ENCODE measurements at regions not wholly inside any gene's neighbourhood (a gene's known extent, or its start where the extent isn't known, plus 50 kb on each side); places are given as distances from the start of the nearest gene placed in this dataset.
A peak's percentile ranks its signal among the peaks of the same experiment; 100 is the strongest.

DNA sequence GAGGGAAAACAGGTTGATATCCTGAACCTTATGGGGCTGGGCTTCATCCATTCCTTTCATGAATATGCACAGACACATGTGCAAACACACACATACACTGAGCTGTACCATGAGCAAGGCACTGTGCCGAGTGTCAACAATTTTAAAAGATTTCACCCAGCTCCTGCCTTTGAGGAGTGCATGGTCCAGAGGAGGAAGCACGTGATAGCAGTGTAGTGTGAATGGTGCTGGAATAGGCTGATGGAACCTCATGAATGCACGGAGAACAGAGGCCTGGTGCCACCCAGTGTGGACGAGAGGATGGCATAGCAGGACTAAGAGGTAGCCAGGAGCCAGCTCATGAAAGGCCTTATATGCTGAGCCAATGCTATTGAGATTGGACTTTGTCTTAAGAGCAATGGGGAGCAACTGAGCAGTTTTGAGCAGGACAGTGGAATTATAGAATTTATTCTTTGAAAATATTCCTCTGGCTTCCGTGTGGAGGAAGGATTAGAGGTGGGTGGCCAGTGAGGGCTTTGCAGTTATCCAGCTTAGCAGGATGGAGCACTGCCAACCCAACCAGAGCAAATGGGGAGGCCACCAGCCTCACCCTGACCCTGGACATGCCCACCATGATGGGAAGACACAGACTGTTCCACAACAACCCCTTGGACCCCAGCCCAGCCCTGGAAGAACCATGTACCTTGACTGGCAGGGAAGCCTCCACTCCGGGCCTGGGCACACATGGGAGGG lies 84.4 kb downstream of the UNC5CL start:
- no peaks in the 10 kb centered on the region for H3K79me2 ChIP-seq (ENCODE audit: low read depth)
- H3K4me3 ChIP-seq = no peak overlapping the region
- H4K20me1 ChIP-seq (ENCODE audit: insufficient read depth) = no peaks in the 10 kb centered on the region
- ChIA-PET POLR2A (ENCODE audit: unreplicated experiment) (no interaction called here), CTCF (no interaction called here)
- H3F3A ChIP-seq (ENCODE audit: insufficient read depth, low read depth) = no peaks in the 10 kb centered on the region
- no peaks in the 10 kb centered on the region for H3K9me3 ChIP-seq (ENCODE audit: insufficient read depth, low read depth)
- H3K4me1 ChIP-seq (replicated peaks; ENCODE audit: insufficient read depth) = peaks cover 11% of the 10 kb centered on the region
- intact Hi-C loops (cut with micrococcal nuclease; ENCODE audit: unreplicated experiment) = loop anchor here (5.0 kb wide), 1 partner anchor 47 kb away; no protein-coding TSS in a partner anchor
- no peak overlapping the region for H2AFZ ChIP-seq
- BruUV-seq (replicated peaks) = no TSS peak
- H3K36me3 ChIP-seq (ENCODE audit: low read depth) = no peaks in the 10 kb centered on the region
- no peak for DNase-seq
- H3K27me3 ChIP-seq (ENCODE audit: insufficient read depth, low read depth) = no peaks in the 10 kb centered on the region
- H3K4me2 ChIP-seq = no peak overlapping the region
- TF ChIP-seq, protein P1, sequence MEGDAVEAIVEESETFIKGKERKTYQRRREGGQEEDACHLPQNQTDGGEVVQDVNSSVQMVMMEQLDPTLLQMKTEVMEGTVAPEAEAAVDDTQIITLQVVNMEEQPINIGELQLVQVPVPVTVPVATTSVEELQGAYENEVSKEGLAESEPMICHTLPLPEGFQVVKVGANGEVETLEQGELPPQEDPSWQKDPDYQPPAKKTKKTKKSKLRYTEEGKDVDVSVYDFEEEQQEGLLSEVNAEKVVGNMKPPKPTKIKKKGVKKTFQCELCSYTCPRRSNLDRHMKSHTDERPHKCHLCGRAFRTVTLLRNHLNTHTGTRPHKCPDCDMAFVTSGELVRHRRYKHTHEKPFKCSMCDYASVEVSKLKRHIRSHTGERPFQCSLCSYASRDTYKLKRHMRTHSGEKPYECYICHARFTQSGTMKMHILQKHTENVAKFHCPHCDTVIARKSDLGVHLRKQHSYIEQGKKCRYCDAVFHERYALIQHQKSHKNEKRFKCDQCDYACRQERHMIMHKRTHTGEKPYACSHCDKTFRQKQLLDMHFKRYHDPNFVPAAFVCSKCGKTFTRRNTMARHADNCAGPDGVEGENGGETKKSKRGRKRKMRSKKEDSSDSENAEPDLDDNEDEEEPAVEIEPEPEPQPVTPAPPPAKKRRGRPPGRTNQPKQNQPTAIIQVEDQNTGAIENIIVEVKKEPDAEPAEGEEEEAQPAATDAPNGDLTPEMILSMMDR (conservative IDR thresholded peaks at IDR 0.05) = no peak
- no peak for TF ChIP-seq EZH2 (IDR thresholded peaks at IDR 0.05; ENCODE audit: low read depth)
- no peaks in the 10 kb centered on the region for H3K9me2 ChIP-seq (ENCODE audit: insufficient read depth)
- H3K27ac ChIP-seq = no peak overlapping the region

DNA sequence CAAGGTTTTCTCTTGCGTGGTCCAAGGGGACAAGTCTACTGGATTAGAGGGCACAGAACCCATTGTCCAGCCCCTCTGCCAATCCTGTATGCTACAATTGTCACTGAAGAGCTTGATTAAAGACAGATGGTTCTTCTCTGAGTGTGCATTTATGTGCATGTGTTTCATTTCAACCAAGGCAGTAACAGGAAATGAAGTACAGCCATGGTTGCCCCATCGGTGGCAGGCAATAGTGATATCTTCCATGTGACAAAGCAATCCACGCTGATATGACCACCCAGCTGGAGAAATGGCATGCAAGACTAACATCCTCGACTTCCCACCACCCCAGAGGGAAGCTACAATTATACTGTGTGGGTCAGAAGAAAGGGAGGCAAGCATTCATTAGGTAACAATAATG lies 85.5 kb downstream of the UNC5CL start:
- Histone ChIP-seq H3K9me3 (ENCODE audit: insufficient read depth, low read depth) (no peaks in the 10 kb centered on the region), H2AFZ (no peak overlapping the region), H3F3A (ENCODE audit: insufficient read depth, low read depth) (no peaks in the 10 kb centered on the region), H3K79me2 (ENCODE audit: low read depth) (no peaks in the 10 kb centered on the region), H3K36me3 (ENCODE audit: low read depth) (no peaks in the 10 kb centered on the region), H3K9me2 (ENCODE audit: insufficient read depth) (no peaks in the 10 kb centered on the region), H3K27me3 (ENCODE audit: insufficient read depth, low read depth) (no peaks in the 10 kb centered on the region), H4K20me1 (ENCODE audit: insufficient read depth) (no peaks in the 10 kb centered on the region), H3K4me3 (no peak overlapping the region), H3K27ac (no peak overlapping the region), H3K4me1 (replicated peaks; ENCODE audit: insufficient read depth) (peaks cover 11% of the 10 kb centered on the region), H3K4me2 (no peak overlapping the region)
- no TSS peak for BruUV-seq (replicated peaks)
- no peak for DNase-seq
- intact Hi-C loops (cut with micrococcal nuclease; ENCODE audit: unreplicated experiment) = loop anchor here (5.0 kb wide), 1 partner anchor 46 kb away; no protein-coding TSS in a partner anchor
- ChIA-PET POLR2A (ENCODE audit: unreplicated experiment) (no interaction called here), CTCF (interaction anchor here (0.5 kb wide), 1 partner anchor 105 kb away, joined by 3 read pairs; no protein-coding TSS in a partner anchor)
- TF ChIP-seq, protein P1 (conservative IDR thresholded peaks at IDR 0.05) = no peak
- TF ChIP-seq EZH2 (IDR thresholded peaks at IDR 0.05; ENCODE audit: low read depth) = no peak

DNA sequence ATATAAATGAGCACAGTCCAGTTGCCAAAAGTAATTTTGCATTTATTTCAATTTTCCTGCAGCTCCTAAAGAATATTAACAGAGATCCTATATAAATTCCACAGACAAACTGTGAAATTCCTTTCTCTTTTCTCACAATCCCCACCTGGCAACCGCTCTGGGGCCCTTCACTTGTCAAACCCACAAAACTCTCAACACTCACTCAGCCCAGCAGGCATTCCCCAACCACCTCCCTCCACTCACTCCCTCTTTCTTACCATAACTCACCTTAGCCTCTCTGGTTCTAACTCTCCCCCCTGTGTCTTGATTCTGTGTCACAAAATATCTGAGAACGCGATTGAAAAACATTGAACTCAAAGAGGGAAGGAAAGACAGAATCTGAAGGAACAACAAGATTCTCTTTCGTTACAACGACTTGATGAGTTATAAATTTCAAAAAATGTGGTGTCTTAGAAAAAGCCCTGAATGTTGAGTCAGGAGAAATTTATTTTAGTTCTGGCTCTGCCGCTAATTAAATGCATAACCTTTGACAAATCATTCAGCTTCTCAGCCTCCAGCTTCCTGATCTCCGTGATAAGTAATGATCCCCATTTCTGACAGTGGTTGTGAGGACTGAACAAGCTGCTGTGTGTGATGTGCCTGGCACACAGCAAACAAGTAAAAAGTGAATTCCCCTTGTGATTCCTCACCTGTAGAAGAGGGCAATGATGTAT lies 87.9 kb downstream of the UNC5CL start:
- intact Hi-C loops (cut with micrococcal nuclease; ENCODE audit: unreplicated experiment) = loop anchor here (5.0 kb wide), 1 partner anchor 44 kb away; no protein-coding TSS in a partner anchor
- TF ChIP-seq, protein P1 (conservative IDR thresholded peaks at IDR 0.05) = no peak
- TF ChIP-seq EZH2 (IDR thresholded peaks at IDR 0.05; ENCODE audit: low read depth) = no peak
- ChIA-PET CTCF (no interaction called here), POLR2A (ENCODE audit: unreplicated experiment) (no interaction called here)
- Histone ChIP-seq H3K4me3 (0 out of 2 replicates have a peak overlapping the region, but pooled peaks have one; percentile 9), H3K4me1 (replicated peaks; ENCODE audit: insufficient read depth) (peaks cover 15% of the 10 kb centered on the region), H3K27me3 (ENCODE audit: insufficient read depth, low read depth) (no peaks in the 10 kb centered on the region), H3K9me2 (ENCODE audit: insufficient read depth) (no peaks in the 10 kb centered on the region), H3K36me3 (ENCODE audit: low read depth) (no peaks in the 10 kb centered on the region), H3K4me2 (peak overlapping the region; percentile 38), H3F3A (ENCODE audit: insufficient read depth, low read depth) (no peaks in the 10 kb centered on the region), H4K20me1 (ENCODE audit: insufficient read depth) (no peaks in the 10 kb centered on the region), H3K9me3 (ENCODE audit: insufficient read depth, low read depth) (no peaks in the 10 kb centered on the region), H3K79me2 (ENCODE audit: low read depth) (no peaks in the 10 kb centered on the region), H3K27ac (0 out of 2 replicates have a peak overlapping the region, but pooled peaks have one; percentile 9), H2AFZ (no peak overlapping the region)
- DNase-seq = peak; percentile 40 to 48
- BruUV-seq (replicated peaks) = TSS peak; percentile 71

Data from PC-9 (cell line).